GM12801 (cell line): ENCODE measurements at regions not wholly inside any gene's neighbourhood (a gene's known extent, or its start where the extent isn't known, plus 50 kb on each side); places are given as distances from the start of the nearest gene placed in this dataset.

ENCODE experiments used
- TF ChIP-seq, protein P1 (sequence below): IDR thresholded peaks from one replicate; pipeline ENCODE4 v1.5.1; 2011; ENCODE audit warnings: control low read depth; ENCODE audit not compliant: insufficient read length; ENCODE audit errors: extremely low read depth

DNA sequence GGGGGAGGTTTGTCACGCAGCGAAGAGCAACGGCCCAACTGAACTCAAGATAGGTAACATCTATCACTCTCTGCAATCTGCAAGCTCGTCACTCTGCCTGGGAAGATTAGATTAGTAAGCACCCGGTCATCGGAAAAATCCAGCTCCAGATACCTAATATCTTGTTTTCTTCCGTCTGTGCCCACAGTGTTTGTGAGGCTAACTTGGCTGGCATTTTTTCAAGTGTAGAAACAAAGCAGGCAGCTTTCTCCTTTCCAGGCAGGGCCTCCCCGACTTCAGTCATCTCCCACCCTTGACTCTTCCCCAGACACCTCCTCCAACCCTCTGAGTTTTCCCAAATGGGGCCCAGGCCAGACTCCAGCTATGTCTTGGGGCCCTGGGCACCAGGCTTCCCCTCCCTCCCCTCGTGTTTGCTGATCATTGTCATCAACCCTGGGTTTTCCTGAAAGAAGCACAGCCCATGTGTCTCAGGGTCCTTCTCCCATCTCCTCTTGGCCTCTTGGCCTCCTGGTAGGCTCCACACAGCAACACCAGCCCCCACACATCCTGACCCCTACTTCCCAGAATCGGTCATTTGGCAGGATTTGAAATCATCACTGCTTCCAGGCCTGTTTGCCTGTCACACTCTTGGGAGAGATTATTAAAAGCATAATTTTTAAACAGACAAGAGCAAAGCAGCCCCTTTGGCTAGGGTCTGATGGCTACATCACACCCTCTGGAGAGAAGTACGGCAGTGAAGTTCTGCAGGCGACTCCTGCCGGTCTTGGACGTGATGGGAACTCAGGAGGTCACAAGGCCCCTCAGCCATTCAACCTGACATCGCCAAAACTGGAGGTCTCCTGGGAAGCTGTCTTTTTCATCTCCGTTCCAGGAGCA lies 144.9 kb upstream of the ID2 start:
- TF ChIP-seq, protein P1, sequence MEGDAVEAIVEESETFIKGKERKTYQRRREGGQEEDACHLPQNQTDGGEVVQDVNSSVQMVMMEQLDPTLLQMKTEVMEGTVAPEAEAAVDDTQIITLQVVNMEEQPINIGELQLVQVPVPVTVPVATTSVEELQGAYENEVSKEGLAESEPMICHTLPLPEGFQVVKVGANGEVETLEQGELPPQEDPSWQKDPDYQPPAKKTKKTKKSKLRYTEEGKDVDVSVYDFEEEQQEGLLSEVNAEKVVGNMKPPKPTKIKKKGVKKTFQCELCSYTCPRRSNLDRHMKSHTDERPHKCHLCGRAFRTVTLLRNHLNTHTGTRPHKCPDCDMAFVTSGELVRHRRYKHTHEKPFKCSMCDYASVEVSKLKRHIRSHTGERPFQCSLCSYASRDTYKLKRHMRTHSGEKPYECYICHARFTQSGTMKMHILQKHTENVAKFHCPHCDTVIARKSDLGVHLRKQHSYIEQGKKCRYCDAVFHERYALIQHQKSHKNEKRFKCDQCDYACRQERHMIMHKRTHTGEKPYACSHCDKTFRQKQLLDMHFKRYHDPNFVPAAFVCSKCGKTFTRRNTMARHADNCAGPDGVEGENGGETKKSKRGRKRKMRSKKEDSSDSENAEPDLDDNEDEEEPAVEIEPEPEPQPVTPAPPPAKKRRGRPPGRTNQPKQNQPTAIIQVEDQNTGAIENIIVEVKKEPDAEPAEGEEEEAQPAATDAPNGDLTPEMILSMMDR, result no peak

DNA sequence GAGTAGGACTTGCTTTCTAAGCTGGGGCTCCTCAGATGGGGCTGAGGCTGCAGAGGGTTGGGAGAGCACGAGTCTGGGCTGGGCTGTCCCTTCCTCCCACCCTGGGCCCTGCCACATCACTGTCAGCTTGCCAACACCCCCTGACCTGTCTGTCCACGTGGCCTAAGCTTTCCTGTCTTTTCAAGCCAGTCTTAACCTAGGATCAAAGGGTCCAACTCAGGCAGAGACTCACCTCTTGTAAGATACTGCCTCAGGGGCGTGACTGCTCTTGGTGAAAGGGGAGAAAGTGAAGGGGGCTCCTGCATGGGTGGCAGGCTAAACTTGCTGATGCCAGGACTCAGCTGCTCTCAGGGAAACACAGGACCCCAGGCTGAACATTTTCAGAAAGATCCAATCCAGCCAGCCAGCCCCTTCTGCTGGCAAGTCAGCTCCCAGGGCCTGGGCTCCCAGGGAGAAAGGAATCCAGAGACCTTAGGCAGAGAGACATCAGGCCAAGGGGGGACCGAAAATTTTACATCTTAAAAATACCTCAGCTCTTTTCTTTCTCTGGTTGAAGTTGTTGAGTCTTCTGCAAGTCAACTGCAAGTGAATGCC lies 144.2 kb upstream of the ID2 start:
- TF ChIP-seq, protein P1, result no peak

GRCh38 chr2:8538531-8538930 lies 143.3 kb upstream of the ID2 start:
- TF ChIP-seq, protein P1, result no peak

DNA sequence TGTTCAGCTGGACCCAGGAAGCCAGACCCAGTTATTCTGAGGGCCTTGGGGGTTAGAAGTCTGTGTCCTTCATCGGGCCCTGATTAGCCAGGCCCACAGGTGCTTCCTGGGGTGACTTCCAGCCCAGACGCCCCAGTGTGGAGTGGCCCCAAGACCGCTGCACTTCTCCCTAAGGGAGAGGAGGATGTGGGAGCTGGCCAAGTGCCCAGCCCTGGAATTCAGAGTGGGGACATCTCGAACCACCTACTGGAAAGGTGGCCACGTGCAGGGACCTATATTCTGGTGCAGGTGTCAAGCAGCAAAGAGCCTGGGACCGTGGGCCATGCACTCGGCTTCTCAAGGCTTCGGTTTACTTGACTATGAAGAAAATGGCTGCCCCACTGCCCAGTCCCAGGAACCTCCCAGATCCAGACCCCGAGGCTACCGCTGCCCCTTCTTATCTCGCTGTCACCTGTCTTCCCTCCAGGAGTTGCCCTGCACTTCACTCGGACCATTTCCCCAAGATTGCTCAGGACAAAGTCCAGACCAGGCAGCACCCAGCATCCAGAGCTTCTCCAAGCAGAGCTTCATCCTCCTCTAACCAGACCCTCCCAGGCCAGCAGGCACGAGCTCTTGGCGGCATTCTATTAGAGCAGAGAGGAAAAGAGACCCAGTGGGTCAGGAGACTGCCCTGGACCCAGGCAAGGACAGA lies 142.8 kb upstream of the ID2 start:
- TF ChIP-seq, protein P1, result no peak

DNA sequence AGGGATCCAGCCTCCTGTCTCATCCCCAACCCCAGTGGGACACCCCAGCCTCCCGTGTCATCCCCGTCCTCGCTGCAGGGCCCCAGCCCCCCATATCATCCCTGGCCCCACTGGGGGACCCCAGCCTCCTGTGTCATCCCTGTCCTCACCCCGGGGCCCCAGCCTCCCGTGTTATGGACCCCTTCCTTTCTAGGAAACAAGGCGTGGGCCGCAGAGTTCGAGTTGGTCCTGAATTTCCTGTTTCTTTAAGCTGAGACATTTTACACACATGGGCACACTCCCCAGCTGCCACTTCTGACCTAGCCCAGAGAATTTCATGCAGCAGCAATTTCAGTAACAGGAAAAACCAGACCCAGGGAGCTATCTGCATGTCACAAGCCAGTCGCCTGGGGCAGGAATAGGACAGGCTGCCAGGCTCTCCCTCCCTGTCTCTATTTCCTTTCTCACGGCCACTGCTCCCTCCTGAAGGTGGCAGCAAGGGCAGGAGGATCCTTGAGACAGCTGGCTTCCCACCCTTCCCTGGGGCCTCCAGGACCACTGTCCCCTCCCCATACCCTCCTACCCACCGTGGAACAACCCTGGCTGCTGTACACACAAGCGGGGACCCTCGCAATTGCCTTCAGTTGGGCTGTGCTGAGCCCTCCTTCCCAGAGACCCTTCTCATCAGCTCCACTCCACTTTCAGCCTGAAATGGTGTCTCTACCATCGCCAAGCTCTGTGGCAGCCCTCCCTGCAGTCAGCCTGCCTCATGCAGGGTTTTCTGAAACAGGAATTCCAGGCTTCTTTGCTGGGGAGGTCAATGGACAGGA lies 141.9 kb upstream of the ID2 start:
- TF ChIP-seq, protein P1, result no peak

GRCh38 chr2:8540552-8541055 lies 141.3 kb upstream of the ID2 start:
- TF ChIP-seq, protein P1, result no peak
